ENCODE measurements at regions not wholly inside any gene's neighbourhood (a gene's known extent, or its start where the extent isn't known, plus 50 kb on each side); places are given as distances from the start of the nearest gene placed in this dataset.

DNA sequence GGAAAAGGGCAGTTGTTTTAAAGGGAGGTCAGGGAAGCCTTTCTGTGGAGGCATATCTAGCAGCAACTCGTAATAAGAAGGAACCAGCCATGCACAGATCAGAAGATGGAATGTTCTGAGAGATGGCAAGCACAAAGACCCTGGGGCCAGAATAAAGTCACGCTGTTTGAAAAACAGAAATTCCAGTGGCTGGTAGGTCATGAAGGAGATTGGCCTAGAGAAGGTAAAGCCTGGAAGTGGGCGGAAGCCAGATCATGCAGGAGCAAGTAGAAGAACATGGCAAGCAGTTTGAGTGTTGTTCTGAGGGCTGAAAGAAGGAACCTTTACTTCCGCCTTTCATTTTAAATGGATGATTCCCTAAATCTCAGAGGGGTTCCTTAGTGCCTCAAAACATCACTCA, 208.1 kb upstream of the PPP2R3A start:
- no peaks in the 10 kb centered on the region for H3K4me1 ChIP-seq
- H3K4me3 ChIP-seq: no peak overlapping the region
- no peaks in the 10 kb centered on the region for H3K36me3 ChIP-seq
- 85 to 89% methylated on average over 4 of the region's 4 CpGs for WGBS, 2 donors
- no peak for ATAC-seq
- intact Hi-C loops (cut with DNase I): no loop called here
- peaks cover 0 to 3% (median 0%) of the 10 kb centered on the region in 7 donors for H3K27me3 ChIP-seq
- TF ChIP-seq CTCF (IDR thresholded peaks at IDR 0.05): no peak
- no peaks in the 10 kb centered on the region for H3K9me3 ChIP-seq
- no peak for DNase-seq
- no peak overlapping the region for H3K27ac ChIP-seq

DNA sequence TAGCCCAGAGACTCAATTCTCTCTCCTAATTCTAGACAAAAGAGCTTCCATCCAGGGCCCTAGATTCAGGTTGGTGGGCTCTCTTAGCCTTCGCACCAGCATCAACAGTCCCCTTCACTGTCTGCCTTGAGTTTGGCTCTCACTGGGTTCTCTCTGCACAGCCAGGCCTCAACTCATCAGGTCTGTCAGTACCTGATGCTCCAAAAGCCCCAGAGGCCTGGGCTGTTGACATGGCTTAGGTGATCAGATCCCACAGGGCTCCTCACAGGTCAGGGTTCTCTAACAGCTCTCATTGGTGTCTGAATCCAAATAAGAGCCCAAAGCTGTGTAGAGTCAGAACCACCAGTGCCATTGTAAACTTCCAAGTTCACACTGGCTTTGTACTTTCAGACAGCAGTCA, 206.6 kb upstream of the PPP2R3A start:
- WGBS, 2 donors: 88 to 100% methylated on average over 1 of the region's 1 CpG
- DNase-seq (no peak), ATAC-seq (no peak)
- no peaks in the 10 kb centered on the region for H3K36me3 ChIP-seq
- no peak overlapping the region for H3K27ac ChIP-seq
- no peak for TF ChIP-seq CTCF (IDR thresholded peaks at IDR 0.05)
- H3K4me1 ChIP-seq: no peaks in the 10 kb centered on the region
- intact Hi-C loops (cut with DNase I): no loop called here
- no peaks in the 10 kb centered on the region for H3K9me3 ChIP-seq
- H3K27me3 ChIP-seq: peaks cover 0 to 11% (median 4%) of the 10 kb centered on the region in 7 donors
- H3K4me3 ChIP-seq: no peak overlapping the region

DNA sequence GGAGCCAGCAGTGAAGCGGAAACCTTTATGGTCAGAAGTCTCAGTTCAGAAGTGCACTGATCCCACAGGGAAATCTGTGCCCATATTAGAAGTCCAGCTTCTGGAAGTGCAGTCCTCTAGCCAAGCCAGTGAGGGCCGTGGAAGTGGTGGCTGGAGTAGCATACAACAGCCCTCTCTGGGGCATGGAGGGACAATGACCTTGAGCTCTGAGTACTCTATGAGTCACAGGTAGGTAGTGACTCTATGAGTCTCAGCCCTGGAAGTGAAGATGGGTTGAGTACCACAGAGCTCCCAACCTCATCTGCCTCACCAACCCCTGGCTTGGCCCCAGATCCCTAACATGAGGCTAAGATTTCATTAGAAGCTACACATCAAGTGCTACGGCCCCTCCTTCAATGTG, 205.9 kb upstream of the PPP2R3A start:
- H3K9me3 ChIP-seq: no peaks in the 10 kb centered on the region
- no peak for ATAC-seq
- no peaks in the 10 kb centered on the region for H3K4me1 ChIP-seq
- no peak overlapping the region for H3K4me3 ChIP-seq
- TF ChIP-seq CTCF (IDR thresholded peaks at IDR 0.05): no peak
- no peak for DNase-seq
- no peak overlapping the region for H3K27ac ChIP-seq
- H3K27me3 ChIP-seq: peaks cover 0 to 15% (median 7%) of the 10 kb centered on the region in 7 donors
- 81 to 83% methylated on average over 3 of the region's 3 CpGs for WGBS, 2 donors
- intact Hi-C loops (cut with DNase I): no loop called here
- no peaks in the 10 kb centered on the region for H3K36me3 ChIP-seq

- no peak overlapping the region for H3K27ac ChIP-seq
- DNase-seq (no peak), ATAC-seq (no peak)
- no peaks in the 10 kb centered on the region for H3K9me3 ChIP-seq
- peaks cover 0 to 15% (median 8%) of the 10 kb centered on the region in 7 donors for H3K27me3 ChIP-seq
- no peaks in the 10 kb centered on the region for H3K36me3 ChIP-seq
- no peaks in the 10 kb centered on the region for H3K4me1 ChIP-seq
- WGBS, 2 donors: 65 to 77% methylated on average over 3 of the region's 3 CpGs
- no peak overlapping the region for H3K4me3 ChIP-seq
- no peak for TF ChIP-seq CTCF (IDR thresholded peaks at IDR 0.05)
- intact Hi-C loops (cut with DNase I): no loop called here
Observed at GRCh38 chr3:135760581-135760980, 204.9 kb upstream of the PPP2R3A start.
